Suprapubic skin (tissue), 4 donors: ENCODE measurements at regions not wholly inside any gene's neighbourhood (a gene's known extent, or its start where the extent isn't known, plus 50 kb on each side); places are given as distances from the start of the nearest gene placed in this dataset.

Source experiments
- EP300 ChIP-seq: sonication (generic); formaldehyde crosslinking; IDR thresholded peaks from one replicate; pipeline ENCODE4 v1.6.1; 2017; ENCODE audit warnings: antibody characterized with exemption
- POLR2A ChIP-seq, 2 donors: fragments of 450-650 bp; IDR thresholded peaks; one replicate each; pipeline ENCODE4 v1.6.1; 2017; ENCODE audit warnings: antibody characterized with exemption in 2 of 2, mild to moderate bottlenecking in 2 of 2, moderate library complexity in 2 of 2
- POLR2AphosphoS5 ChIP-seq, 3 donors: sonication (generic); formaldehyde crosslinking; IDR thresholded peaks; one replicate each; pipeline ENCODE4 v1.6.1; 2017; ENCODE audit warnings: antibody characterized with exemption in 3 of 3
- TF ChIP-seq, protein P1 (sequence below), 2 donors: fragments of 200-600 bp in 1 of 2; fragments of 450-650 bp in 1 of 2; sonication (generic) in 1 of 2; IDR thresholded peaks; one replicate each; pipeline ENCODE4 v1.5.1; 2016 to 2019; ENCODE audit warnings: antibody characterized with exemption in 2 of 2, mild to moderate bottlenecking in 1 of 2, moderate library complexity in 1 of 2

GRCh38 chr4:38581426-38582106 lies 82.4 kb upstream of the KLF3 start:
- TF ChIP-seq, protein P1, sequence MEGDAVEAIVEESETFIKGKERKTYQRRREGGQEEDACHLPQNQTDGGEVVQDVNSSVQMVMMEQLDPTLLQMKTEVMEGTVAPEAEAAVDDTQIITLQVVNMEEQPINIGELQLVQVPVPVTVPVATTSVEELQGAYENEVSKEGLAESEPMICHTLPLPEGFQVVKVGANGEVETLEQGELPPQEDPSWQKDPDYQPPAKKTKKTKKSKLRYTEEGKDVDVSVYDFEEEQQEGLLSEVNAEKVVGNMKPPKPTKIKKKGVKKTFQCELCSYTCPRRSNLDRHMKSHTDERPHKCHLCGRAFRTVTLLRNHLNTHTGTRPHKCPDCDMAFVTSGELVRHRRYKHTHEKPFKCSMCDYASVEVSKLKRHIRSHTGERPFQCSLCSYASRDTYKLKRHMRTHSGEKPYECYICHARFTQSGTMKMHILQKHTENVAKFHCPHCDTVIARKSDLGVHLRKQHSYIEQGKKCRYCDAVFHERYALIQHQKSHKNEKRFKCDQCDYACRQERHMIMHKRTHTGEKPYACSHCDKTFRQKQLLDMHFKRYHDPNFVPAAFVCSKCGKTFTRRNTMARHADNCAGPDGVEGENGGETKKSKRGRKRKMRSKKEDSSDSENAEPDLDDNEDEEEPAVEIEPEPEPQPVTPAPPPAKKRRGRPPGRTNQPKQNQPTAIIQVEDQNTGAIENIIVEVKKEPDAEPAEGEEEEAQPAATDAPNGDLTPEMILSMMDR (IDR thresholded peaks at IDR 0.05), result no peak
- TF ChIP-seq POLR2A (IDR thresholded peaks at IDR 0.05) (no peak), POLR2AphosphoS5 (IDR thresholded peaks at IDR 0.05) (no peak), EP300 (no peak)
